Stomach smooth muscle (tissue), 2 donors: ENCODE measurements at regions not wholly inside any gene's neighbourhood (a gene's known extent, or its start where the extent isn't known, plus 50 kb on each side); places are given as distances from the start of the nearest gene placed in this dataset.

Experiments
- H3K27ac ChIP-seq: one replicate; pipeline ENCODE4 v1.7.0; 2013; ENCODE audit warnings: mild to moderate bottlenecking, low read length, inconsistent platforms
- H3K27me3 ChIP-seq, 2 donors: one replicate each; pipeline ENCODE4 v1.7.0; 2013; ENCODE audit warnings: low read length in 2 of 2; ENCODE audit not compliant: insufficient read depth in 2 of 2, control insufficient read depth in 1 of 2
- H3K36me3 ChIP-seq, 2 donors: one replicate each; pipeline ENCODE4 v1.7.0; 2013; ENCODE audit warnings: low read length in 2 of 2; ENCODE audit not compliant: control insufficient read depth in 2 of 2, insufficient read depth in 2 of 2
- H3K4me1 ChIP-seq: one replicate; pipeline ENCODE4 v1.7.0; 2013; ENCODE audit warnings: low read length; ENCODE audit not compliant: control insufficient read depth, insufficient read depth
- H3K4me3 ChIP-seq, 2 donors: one replicate each; pipeline ENCODE4 v1.7.0; 2013; ENCODE audit warnings: low read length in 2 of 2
- H3K9ac ChIP-seq, 2 donors: one replicate each; pipeline ENCODE4 v1.7.0; 2013; ENCODE audit warnings: low read length in 2 of 2, mild to moderate bottlenecking in 1 of 2
- H3K9me3 ChIP-seq, 2 donors: one replicate each; pipeline ENCODE4 v1.7.0; 2013; ENCODE audit warnings: low read length in 2 of 2; ENCODE audit not compliant: control insufficient read depth in 2 of 2
- donor health status: healthy.
- donor health status: Pancreatic carcinoma.

- no peak overlapping the region for H3K4me3 ChIP-seq
- H3K9ac ChIP-seq = no peak overlapping the region
- H3K4me1 ChIP-seq = no peaks in the 10 kb centered on the region
- H3K9me3 ChIP-seq = peaks cover 0 to 9% of the 10 kb centered on the region in 2 donors
- H3K36me3 ChIP-seq = no peaks in the 10 kb centered on the region
- no peak overlapping the region for H3K27ac ChIP-seq
- H3K27me3 ChIP-seq = peaks cover 0 to 2% of the 10 kb centered on the region in 2 donors
These were observed 94.4 kb upstream of the BCOR start for GRCh38 chrX:40192196-40192595.

- peaks cover 0 to 13% of the 10 kb centered on the region in 2 donors for H3K9me3 ChIP-seq
- H3K9ac ChIP-seq = no peak overlapping the region
- no peak overlapping the region for H3K27ac ChIP-seq
- no peaks in the 10 kb centered on the region for H3K4me1 ChIP-seq
- no peak overlapping the region for H3K4me3 ChIP-seq
- H3K27me3 ChIP-seq = peaks cover 0 to 2% of the 10 kb centered on the region in 2 donors
- H3K36me3 ChIP-seq = no peaks in the 10 kb centered on the region
These were observed 91.9 kb upstream of the BCOR start for GRCh38 chrX:40189637-40190036.

GRCh38 chrX:40188573-40189417 is 91.0 kb upstream of the BCOR start:
- Histone ChIP-seq H3K9me3 (peaks cover 0 to 13% of the 10 kb centered on the region in 2 donors), H3K27ac (no peak overlapping the region), H3K4me3 (no peak overlapping the region), H3K4me1 (no peaks in the 10 kb centered on the region), H3K27me3 (peaks cover 0 to 2% of the 10 kb centered on the region in 2 donors), H3K9ac (no peak overlapping the region), H3K36me3 (no peaks in the 10 kb centered on the region)

GRCh38 chrX:40184968-40185367 is 87.2 kb upstream of the BCOR start:
- no peaks in the 10 kb centered on the region for H3K36me3 ChIP-seq
- no peak overlapping the region for H3K4me3 ChIP-seq
- H3K9ac ChIP-seq = no peak overlapping the region
- no peak overlapping the region for H3K27ac ChIP-seq
- H3K27me3 ChIP-seq = peaks cover 0 to 2% of the 10 kb centered on the region in 2 donors
- peaks cover 0 to 6% of the 10 kb centered on the region in 2 donors for H3K9me3 ChIP-seq
- H3K4me1 ChIP-seq = no peaks in the 10 kb centered on the region

GRCh38 chrX:40182615-40183014 is 84.9 kb upstream of the BCOR start:
- H3K27me3 ChIP-seq = peaks cover 0 to 2% of the 10 kb centered on the region in 2 donors
- no peak overlapping the region for H3K27ac ChIP-seq
- H3K4me3 ChIP-seq = no peak overlapping the region
- H3K36me3 ChIP-seq = no peaks in the 10 kb centered on the region
- no peak overlapping the region for H3K9ac ChIP-seq
- H3K9me3 ChIP-seq = peaks cover 0 to 6% of the 10 kb centered on the region in 2 donors
- no peaks in the 10 kb centered on the region for H3K4me1 ChIP-seq

- no peak overlapping the region for H3K27ac ChIP-seq
- no peak overlapping the region for H3K9ac ChIP-seq
- no peaks in the 10 kb centered on the region for H3K36me3 ChIP-seq
- H3K4me1 ChIP-seq = peaks cover 3% of the 10 kb centered on the region
- peaks cover 0 to 5% of the 10 kb centered on the region in 2 donors for H3K27me3 ChIP-seq
- no peak overlapping the region for H3K4me3 ChIP-seq
- H3K9me3 ChIP-seq = peaks cover 0 to 6% of the 10 kb centered on the region in 2 donors
These were observed 84.3 kb upstream of the BCOR start for GRCh38 chrX:40182095-40182494.

- H3K9me3 ChIP-seq = no peaks in the 10 kb centered on the region
- peaks cover 0 to 15% of the 10 kb centered on the region in 2 donors for H3K27me3 ChIP-seq
- H3K4me3 ChIP-seq = no peak overlapping the region
- H3K4me1 ChIP-seq = peaks cover 14% of the 10 kb centered on the region
- H3K9ac ChIP-seq = no peak overlapping the region
- no peaks in the 10 kb centered on the region for H3K36me3 ChIP-seq
- no peak overlapping the region for H3K27ac ChIP-seq
These were observed 81.5 kb upstream of the BCOR start for GRCh38 chrX:40179283-40179682.

GRCh38 chrX:40177942-40178715 is 80.4 kb upstream of the BCOR start:
- Histone ChIP-seq H3K4me1 (peaks cover 26% of the 10 kb centered on the region), H3K27ac (peak overlapping the region; percentile 11), H3K27me3 (peaks cover 0 to 21% of the 10 kb centered on the region in 2 donors), H3K9ac (no peak overlapping the region), H3K4me3 (no peak overlapping the region), H3K9me3 (no peaks in the 10 kb centered on the region), H3K36me3 (no peaks in the 10 kb centered on the region)

GRCh38 chrX:40177489-40177888 is 79.7 kb upstream of the BCOR start:
- Histone ChIP-seq H3K4me1 (peaks cover 32% of the 10 kb centered on the region), H3K36me3 (no peaks in the 10 kb centered on the region), H3K4me3 (no peak overlapping the region), H3K27me3 (peaks cover 0 to 26% of the 10 kb centered on the region in 2 donors), H3K9me3 (no peaks in the 10 kb centered on the region), H3K9ac (no peak overlapping the region), H3K27ac (peak overlapping the region; percentile 90)

GRCh38 chrX:40177117-40177430 is 79.3 kb upstream of the BCOR start:
- Histone ChIP-seq H3K4me1 (peaks cover 32% of the 10 kb centered on the region), H3K36me3 (no peaks in the 10 kb centered on the region), H3K27ac (peak overlapping the region; percentile 90), H3K9me3 (no peaks in the 10 kb centered on the region), H3K27me3 (peaks cover 0 to 26% of the 10 kb centered on the region in 2 donors), H3K9ac (peak overlapping the region in 1 of 2 donors; percentile 13), H3K4me3 (peak overlapping the region; percentile 0 to 74)
